ENCODE measurements at regions not wholly inside any gene's neighbourhood (a gene's known extent, or its start where the extent isn't known, plus 50 kb on each side); places are given as distances from the start of the nearest gene placed in this dataset.
A peak's percentile ranks its signal among the peaks of the same experiment; 100 is the strongest.

DNA sequence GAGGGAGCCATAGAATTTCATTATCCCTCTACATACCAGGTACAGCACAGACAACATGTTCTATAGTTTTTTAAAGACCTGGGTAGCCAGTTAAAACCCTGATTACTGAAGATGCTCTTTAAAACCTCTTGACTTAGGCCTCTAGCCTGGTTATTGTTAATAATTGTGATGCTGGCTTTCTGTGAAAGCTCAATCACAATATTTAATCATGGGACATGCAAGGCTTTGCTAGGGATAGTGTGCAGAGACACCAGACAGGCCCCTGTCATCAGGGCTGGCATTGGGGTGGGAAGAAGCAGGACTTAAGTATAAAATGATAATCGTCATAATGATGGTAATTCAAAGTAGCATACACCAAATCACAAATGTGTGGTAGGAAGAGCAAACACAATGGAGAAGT lies 274.4 kb downstream of the PTBP2 start:
- TF ChIP-seq, protein P1, sequence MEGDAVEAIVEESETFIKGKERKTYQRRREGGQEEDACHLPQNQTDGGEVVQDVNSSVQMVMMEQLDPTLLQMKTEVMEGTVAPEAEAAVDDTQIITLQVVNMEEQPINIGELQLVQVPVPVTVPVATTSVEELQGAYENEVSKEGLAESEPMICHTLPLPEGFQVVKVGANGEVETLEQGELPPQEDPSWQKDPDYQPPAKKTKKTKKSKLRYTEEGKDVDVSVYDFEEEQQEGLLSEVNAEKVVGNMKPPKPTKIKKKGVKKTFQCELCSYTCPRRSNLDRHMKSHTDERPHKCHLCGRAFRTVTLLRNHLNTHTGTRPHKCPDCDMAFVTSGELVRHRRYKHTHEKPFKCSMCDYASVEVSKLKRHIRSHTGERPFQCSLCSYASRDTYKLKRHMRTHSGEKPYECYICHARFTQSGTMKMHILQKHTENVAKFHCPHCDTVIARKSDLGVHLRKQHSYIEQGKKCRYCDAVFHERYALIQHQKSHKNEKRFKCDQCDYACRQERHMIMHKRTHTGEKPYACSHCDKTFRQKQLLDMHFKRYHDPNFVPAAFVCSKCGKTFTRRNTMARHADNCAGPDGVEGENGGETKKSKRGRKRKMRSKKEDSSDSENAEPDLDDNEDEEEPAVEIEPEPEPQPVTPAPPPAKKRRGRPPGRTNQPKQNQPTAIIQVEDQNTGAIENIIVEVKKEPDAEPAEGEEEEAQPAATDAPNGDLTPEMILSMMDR (IDR thresholded peaks at IDR 0.05; ENCODE audit: low read depth, low read length), result no peak
- H3K4me3 ChIP-seq (replicated peaks in 1 of 2; ENCODE audit: low read depth in 2 of 2, low read length in 2 of 2), result no peak overlapping the region
- DNase-seq (ENCODE audit: low read depth in 2 of 2), result no peak

DNA sequence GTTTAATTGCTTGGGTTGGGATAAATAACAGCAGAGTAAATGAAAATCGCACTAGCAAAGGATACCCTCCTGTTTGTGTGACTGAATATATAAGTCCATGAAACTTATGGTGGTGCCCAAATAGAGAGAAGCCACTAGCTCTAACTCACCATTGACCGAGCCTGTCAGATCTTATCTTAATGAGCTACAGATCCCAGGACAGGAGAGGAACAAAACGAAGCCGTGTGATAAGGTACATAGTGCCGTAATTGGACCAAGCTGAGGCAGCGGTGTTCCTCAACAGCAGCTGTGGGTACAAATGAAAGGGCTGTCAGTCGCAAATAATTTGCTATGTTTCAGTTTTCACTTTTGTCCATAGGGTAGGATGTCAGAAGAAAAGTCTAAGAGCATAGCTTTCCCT lies 276.1 kb downstream of the PTBP2 start:
- TF ChIP-seq, protein P1 (IDR thresholded peaks at IDR 0.05; ENCODE audit: low read depth, low read length), result no peak
- DNase-seq (ENCODE audit: low read depth in 2 of 2), result no peak
- no peak overlapping the region for H3K4me3 ChIP-seq (replicated peaks in 1 of 2; ENCODE audit: low read depth in 2 of 2, low read length in 2 of 2)

DNA sequence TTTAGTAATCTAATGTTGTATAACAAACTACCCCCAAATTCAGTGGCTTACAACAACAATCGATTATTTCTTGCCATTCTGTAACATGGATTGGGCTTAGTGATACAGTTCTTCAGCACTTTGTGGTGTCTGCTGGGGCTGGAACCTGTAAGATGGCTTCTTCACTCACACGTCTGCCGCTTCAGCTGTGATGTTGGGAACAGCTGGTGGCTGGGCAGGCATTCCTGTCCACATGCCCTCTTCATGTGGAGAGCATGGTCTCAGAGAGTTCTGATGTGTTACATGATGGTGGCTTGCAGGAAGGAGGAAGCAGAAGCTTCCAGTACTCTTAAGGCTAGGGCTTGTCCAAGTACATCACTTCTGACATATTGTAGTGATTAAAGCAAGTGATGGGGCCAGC lies 276.9 kb downstream of the PTBP2 start:
- no peak for DNase-seq (ENCODE audit: low read depth in 2 of 2)
- no peak overlapping the region for H3K4me3 ChIP-seq (replicated peaks in 1 of 2; ENCODE audit: low read depth in 2 of 2, low read length in 2 of 2)
- TF ChIP-seq, protein P1 (IDR thresholded peaks at IDR 0.05; ENCODE audit: low read depth, low read length), result no peak

DNA sequence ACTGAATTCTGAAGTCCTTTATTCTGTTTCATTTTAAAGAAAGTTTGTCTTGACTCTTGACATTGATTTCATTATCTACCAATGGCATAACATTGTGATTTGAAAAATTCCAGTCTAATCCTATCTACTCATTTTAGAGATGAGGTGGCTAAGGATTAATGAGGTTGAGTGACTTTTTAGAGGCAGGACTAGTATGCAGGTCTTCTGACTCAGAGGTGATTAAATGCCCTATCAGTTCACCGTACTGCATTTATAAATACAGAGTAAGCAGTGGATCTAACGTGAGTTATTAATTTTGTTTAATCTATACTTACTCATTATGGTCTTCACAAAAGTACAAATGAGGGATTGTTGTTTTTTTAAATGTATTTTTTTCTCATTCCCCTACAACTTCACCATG lies 277.6 kb downstream of the PTBP2 start:
- DNase-seq (ENCODE audit: low read depth in 2 of 2), result no peak
- no peak overlapping the region for H3K4me3 ChIP-seq (replicated peaks in 1 of 2; ENCODE audit: low read depth in 2 of 2, low read length in 2 of 2)
- TF ChIP-seq, protein P1 (IDR thresholded peaks at IDR 0.05; ENCODE audit: low read depth, low read length), result no peak

DNA sequence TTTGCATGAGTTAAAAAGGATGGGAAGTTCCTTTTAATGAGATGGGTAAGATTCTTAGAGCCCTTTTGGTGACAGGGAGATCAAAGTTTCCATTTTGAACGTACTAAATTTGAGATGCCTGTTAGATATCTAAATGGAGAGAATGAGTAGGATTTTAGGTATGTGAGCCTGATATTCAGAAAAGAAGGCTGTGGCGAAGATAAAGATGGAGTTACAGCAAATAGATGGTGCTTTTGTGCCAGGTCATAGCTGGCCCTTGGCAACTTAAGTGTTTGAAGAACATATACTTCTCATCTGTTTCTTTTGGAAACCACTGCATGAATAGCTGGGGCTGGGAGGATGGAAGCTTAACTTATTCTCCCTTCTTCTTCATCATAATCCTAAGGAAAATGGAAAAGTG lies 282.5 kb downstream of the PTBP2 start:
- H3K4me3 ChIP-seq (replicated peaks in 1 of 2; ENCODE audit: low read depth in 2 of 2, low read length in 2 of 2), result no peak overlapping the region
- TF ChIP-seq, protein P1 (IDR thresholded peaks at IDR 0.05; ENCODE audit: low read depth, low read length), result no peak
- DNase-seq (ENCODE audit: low read depth in 2 of 2), result peak; percentile 18 to 46

DNA sequence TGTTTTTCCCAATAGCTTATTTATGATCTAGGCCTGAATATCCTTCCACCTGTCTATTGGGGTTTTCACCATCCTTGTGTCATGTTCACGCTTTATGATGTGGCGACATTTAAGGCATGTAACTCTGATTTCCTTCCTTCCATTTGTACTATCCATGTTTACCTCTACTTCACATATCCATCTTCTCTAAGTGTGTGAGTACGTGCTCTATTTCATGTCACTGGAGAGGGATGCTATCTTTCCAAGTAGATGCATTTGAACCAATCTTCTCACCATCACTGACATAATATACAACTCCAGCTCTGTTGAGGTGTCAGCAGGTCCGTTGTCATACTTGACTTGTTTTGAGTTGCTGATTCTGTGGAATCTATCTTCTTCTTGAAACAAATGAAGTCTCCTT lies 283.2 kb downstream of the PTBP2 start:
- TF ChIP-seq, protein P1 (IDR thresholded peaks at IDR 0.05; ENCODE audit: low read depth, low read length), result no peak
- DNase-seq (ENCODE audit: low read depth in 2 of 2), result no peak
- H3K4me3 ChIP-seq (replicated peaks in 1 of 2; ENCODE audit: low read depth in 2 of 2, low read length in 2 of 2), result no peak overlapping the region

DNA sequence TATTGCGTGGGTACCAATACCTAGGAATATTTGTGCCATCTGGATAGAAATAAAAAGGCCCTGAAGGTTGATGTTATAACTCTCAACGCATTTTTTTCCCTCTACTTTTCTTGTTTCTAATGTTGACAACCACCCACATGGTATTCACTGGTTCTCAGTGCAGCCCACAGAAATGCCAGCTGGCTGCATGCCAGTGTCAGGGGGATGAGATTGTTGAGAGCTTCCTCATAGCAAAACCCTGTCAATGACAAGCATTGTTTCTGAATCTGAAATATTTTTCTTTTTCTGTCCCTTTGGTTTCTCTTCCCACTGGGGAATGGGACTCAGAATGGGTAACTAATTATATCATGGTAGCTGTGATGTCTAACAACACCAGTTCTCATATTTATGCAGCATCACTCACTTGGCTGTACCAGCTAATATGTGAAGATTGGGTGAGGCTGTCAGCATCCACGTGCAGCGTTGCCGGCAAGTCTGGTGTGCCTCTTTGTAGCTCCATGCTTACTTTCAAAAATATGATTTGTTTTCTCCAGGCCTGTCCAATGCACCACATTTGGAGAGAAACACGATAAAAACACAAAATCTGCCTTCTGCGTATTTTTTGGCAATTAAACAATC lies 284.6 kb downstream of the PTBP2 start:
- TF ChIP-seq, protein P1 (IDR thresholded peaks at IDR 0.05; ENCODE audit: low read depth, low read length), result no peak
- H3K4me3 ChIP-seq (replicated peaks in 1 of 2; ENCODE audit: low read depth in 2 of 2, low read length in 2 of 2), result no peak overlapping the region
- DNase-seq (ENCODE audit: low read depth in 2 of 2), result peak; percentile 81 to 88

Measured in cardiac fibroblast (primary cell).